ENCODE measurements at regions not wholly inside any gene's neighbourhood (a gene's known extent, or its start where the extent isn't known, plus 50 kb on each side); places are given as distances from the start of the nearest gene placed in this dataset.

DNA sequence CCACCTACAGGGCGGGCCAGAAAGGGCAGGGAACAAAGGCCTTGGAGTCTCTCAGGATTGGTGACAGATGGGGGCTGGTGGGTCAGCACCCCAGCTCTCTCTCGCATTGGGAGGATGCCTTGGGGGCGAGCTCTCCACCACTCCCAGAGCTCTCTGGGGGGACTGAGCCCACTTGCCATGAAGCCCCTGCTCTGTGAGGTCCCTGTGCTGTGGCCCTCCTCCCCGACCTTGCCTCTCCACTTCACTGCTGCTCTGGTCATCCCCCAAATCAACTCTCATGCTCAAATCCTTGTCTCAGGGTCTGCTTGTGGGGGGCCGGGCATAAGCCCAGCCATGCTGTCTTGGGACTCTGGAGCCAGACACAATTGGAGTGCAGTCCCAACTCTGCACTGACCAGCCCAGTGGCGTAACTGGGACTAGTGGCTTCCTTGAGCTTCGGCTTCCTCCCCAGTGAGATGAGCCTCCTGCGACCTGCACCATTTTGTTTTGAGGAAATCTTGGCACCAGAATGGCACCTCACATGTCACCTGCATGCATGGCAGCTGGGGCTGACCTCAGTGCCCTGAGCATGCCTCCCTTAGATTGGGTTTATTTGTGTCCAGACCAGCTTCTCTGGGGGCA is 184.5 kb downstream of the IRF8 start:
- TF ChIP-seq, protein P1, sequence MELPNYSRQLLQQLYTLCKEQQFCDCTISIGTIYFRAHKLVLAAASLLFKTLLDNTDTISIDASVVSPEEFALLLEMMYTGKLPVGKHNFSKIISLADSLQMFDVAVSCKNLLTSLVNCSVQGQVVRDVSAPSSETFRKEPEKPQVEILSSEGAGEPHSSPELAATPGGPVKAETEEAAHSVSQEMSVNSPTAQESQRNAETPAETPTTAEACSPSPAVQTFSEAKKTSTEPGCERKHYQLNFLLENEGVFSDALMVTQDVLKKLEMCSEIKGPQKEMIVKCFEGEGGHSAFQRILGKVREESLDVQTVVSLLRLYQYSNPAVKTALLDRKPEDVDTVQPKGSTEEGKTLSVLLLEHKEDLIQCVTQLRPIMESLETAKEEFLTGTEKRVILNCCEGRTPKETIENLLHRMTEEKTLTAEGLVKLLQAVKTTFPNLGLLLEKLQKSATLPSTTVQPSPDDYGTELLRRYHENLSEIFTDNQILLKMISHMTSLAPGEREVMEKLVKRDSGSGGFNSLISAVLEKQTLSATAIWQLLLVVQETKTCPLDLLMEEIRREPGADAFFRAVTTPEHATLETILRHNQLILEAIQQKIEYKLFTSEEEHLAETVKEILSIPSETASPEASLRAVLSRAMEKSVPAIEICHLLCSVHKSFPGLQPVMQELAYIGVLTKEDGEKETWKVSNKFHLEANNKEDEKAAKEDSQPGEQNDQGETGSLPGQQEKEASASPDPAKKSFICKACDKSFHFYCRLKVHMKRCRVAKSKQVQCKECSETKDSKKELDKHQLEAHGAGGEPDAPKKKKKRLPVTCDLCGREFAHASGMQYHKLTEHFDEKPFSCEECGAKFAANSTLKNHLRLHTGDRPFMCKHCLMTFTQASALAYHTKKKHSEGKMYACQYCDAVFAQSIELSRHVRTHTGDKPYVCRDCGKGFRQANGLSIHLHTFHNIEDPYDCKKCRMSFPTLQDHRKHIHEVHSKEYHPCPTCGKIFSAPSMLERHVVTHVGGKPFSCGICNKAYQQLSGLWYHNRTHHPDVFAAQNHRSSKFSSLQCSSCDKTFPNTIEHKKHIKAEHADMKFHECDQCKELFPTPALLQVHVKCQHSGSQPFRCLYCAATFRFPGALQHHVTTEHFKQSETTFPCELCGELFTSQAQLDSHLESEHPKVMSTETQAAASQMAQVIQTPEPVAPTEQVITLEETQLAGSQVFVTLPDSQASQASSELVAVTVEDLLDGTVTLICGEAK (IDR thresholded peaks at IDR 0.05; ENCODE audit: borderline replicate concordance), result no peak
- no peak for TF ChIP-seq STAT1 (conservative IDR thresholded peaks at IDR 0.05)
- no peak for TF ChIP-seq ZNF274 (IDR thresholded peaks at IDR 0.05; ENCODE audit: insufficient read depth, insufficient read length)
- TF ChIP-seq, protein P2, sequence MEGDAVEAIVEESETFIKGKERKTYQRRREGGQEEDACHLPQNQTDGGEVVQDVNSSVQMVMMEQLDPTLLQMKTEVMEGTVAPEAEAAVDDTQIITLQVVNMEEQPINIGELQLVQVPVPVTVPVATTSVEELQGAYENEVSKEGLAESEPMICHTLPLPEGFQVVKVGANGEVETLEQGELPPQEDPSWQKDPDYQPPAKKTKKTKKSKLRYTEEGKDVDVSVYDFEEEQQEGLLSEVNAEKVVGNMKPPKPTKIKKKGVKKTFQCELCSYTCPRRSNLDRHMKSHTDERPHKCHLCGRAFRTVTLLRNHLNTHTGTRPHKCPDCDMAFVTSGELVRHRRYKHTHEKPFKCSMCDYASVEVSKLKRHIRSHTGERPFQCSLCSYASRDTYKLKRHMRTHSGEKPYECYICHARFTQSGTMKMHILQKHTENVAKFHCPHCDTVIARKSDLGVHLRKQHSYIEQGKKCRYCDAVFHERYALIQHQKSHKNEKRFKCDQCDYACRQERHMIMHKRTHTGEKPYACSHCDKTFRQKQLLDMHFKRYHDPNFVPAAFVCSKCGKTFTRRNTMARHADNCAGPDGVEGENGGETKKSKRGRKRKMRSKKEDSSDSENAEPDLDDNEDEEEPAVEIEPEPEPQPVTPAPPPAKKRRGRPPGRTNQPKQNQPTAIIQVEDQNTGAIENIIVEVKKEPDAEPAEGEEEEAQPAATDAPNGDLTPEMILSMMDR (IDR thresholded peaks at IDR 0.05 in 2 of 3, conservative IDR thresholded peaks at IDR 0.05 in 1 of 3; ENCODE audit: control insufficient read depth in 2 of 3, extremely low read depth in 1 of 3, insufficient read depth in 1 of 3, low read depth in 3 of 3, low read length in 3 of 3), result no peak
- no peak for TF ChIP-seq IRF4 (IDR thresholded peaks at IDR 0.05; ENCODE audit: low read depth, low read length)
- TF ChIP-seq KAT2A (conservative IDR thresholded peaks at IDR 0.05; ENCODE audit: control insufficient read depth, low read depth, low read length), result no peak
- no peak for TF ChIP-seq BHLHE40 (IDR thresholded peaks at IDR 0.05; ENCODE audit: borderline replicate concordance in 1 of 2, low read depth in 2 of 2, low read length in 1 of 2)
- no peak for TF ChIP-seq CHD4 (IDR thresholded peaks at IDR 0.05)
- no peak for TF ChIP-seq HDAC2 (IDR thresholded peaks at IDR 0.05)
- no peak for TF ChIP-seq TAF1 (IDR thresholded peaks at IDR 0.05; ENCODE audit: borderline replicate concordance, low read depth, low read length)

Data from GM12878 (cell line).